ENCODE measurements at regions not wholly inside any gene's neighbourhood (a gene's known extent, or its start where the extent isn't known, plus 50 kb on each side); places are given as distances from the start of the nearest gene placed in this dataset.

GRCh38 chr14:89625731-89626232 lies 208.7 kb upstream of the FOXN3 start:
- no peaks in the 10 kb centered on the region for H3K36me3 ChIP-seq (ENCODE audit: insufficient read depth, low read length)
- no peak overlapping the region for H3K4me3 ChIP-seq (ENCODE audit: low read length)
- no peak overlapping the region for H3K9ac ChIP-seq (ENCODE audit: low read depth, low read length)
- H3K4me1 ChIP-seq (ENCODE audit: insufficient read depth, low read length), result peaks cover 18% of the 10 kb centered on the region
- no peaks in the 10 kb centered on the region for H3K9me3 ChIP-seq (ENCODE audit: insufficient read depth, low read depth, low read length)
- WGBS, result 96% methylated on average over 9 of the region's 9 CpGs
- H3K27me3 ChIP-seq (ENCODE audit: insufficient read depth, low read length), result peaks cover 2% of the 10 kb centered on the region; the same call in 1 of the 2 replicates
- H3K27ac ChIP-seq (ENCODE audit: low read depth, low read length), result no peak overlapping the region

DNA sequence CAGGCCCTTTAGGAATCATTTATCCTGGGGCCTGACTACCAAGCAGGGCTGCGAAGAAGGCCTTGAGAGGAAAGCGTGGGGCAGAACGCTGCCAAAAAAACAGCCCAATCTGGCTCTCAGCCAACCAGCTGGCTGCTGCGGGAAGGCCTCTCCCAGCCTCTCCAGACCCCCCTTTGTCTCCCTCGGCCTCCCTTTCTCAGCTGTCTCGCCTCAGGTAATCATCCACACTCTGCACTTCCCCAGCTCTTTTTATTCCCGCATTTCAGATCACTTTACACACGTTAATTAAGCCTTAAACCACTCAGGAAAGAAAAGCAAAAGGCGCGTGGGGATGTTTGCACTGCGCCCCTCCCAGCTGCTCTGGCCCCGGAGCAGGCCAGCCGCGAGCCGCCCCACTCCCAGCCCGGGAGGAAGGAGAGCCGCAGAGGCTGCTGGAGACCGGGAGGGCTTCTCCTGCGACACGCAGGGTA lies 208.2 kb upstream of the FOXN3 start:
- no peaks in the 10 kb centered on the region for H3K9me3 ChIP-seq (ENCODE audit: insufficient read depth, low read depth, low read length)
- H3K36me3 ChIP-seq (ENCODE audit: insufficient read depth, low read length), result no peaks in the 10 kb centered on the region
- H3K4me1 ChIP-seq (ENCODE audit: insufficient read depth, low read length), result peaks cover 18% of the 10 kb centered on the region
- no peak overlapping the region for H3K9ac ChIP-seq (ENCODE audit: low read depth, low read length)
- H3K4me3 ChIP-seq (ENCODE audit: low read length), result no peak overlapping the region
- peaks cover 2% of the 10 kb centered on the region; the same call in 1 of the 2 replicates for H3K27me3 ChIP-seq (ENCODE audit: insufficient read depth, low read length)
- no peak overlapping the region for H3K27ac ChIP-seq (ENCODE audit: low read depth, low read length)
- 80% methylated on average over 20 of the region's 20 CpGs for WGBS

GRCh38 chr14:89624500-89625156 lies 207.6 kb upstream of the FOXN3 start:
- Histone ChIP-seq H3K9ac (ENCODE audit: low read depth, low read length) (no peak overlapping the region), H3K36me3 (ENCODE audit: insufficient read depth, low read length) (no peaks in the 10 kb centered on the region), H3K27me3 (ENCODE audit: insufficient read depth, low read length) (peaks cover 5% of the 10 kb centered on the region; the same call in 1 of the 2 replicates), H3K4me1 (ENCODE audit: insufficient read depth, low read length) (peaks cover 23% of the 10 kb centered on the region), H3K4me3 (ENCODE audit: low read length) (no peak overlapping the region), H3K9me3 (ENCODE audit: insufficient read depth, low read depth, low read length) (no peaks in the 10 kb centered on the region), H3K27ac (ENCODE audit: low read depth, low read length) (no peak overlapping the region)
- 90% methylated on average over 15 of the region's 15 CpGs for WGBS

DNA sequence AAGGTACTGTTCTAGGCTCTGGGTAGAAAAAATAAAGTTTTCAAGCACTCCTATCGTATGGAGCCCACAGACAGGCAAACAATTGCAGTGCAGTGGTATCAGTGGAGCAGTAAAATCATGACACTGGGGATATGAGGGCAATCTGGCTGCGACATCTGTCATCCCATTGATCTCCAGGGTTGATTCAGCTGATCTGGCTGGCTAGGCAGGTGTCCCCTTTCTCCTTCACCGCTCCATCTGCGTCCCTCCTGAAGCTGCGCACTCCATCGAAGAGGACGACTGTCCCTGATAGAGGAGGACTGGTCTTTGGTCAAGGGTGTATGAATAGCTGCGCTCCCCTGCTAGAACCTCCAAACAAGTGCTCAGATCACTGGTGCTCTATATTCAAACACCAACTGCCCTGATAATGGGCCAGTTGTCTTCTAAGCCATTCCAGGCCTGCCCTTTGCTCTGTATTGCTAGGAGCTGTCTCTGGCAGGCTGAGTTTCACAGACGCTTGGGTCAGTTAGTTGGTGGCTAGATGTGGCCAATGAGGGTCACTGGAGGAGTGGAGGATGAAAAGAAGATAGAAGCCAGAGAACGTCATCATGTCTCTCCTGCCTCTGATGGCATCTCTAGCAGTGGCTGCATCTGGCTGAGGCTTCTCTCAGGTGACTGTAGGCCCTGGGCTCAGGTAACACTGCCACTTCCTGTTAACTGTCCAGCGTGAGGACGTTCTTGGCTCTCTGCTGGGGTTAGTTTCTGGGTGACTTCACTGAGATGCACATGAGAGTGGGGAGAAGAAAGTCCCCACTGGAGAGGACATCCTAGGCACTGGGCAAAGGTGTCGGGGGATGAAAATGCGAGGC lies 205.0 kb upstream of the FOXN3 start:
- Histone ChIP-seq H3K4me1 (ENCODE audit: insufficient read depth, low read length) (peaks cover 23% of the 10 kb centered on the region), H3K9me3 (ENCODE audit: insufficient read depth, low read depth, low read length) (no peaks in the 10 kb centered on the region), H3K27ac (ENCODE audit: low read depth, low read length) (no peak overlapping the region), H3K36me3 (ENCODE audit: insufficient read depth, low read length) (no peaks in the 10 kb centered on the region), H3K9ac (ENCODE audit: low read depth, low read length) (no peak overlapping the region), H3K4me3 (ENCODE audit: low read length) (no peak overlapping the region), H3K27me3 (ENCODE audit: insufficient read depth, low read length) (peaks cover 5% of the 10 kb centered on the region; the same call in 1 of the 2 replicates)
- 95% methylated on average over 14 of the region's 14 CpGs for WGBS

DNA sequence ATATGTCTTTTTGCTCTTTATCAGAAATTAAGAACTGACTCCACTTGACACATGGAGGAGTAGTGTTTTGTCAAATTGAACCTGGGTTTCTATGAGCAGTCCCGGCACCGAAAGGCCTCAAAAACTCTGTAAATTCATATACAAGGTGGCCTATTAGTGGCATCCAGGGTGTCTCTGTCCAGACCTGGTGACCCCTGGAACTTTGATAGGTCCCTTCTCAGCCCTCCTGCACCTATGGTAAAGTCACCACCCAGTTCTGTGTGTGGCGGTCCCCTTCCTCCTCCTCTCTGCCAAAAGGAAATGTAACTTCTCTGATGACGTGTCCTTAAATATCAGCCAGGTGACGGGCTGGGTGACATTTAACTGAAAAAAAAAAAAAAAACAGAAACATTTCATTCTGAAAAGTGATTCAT lies 204.0 kb upstream of the FOXN3 start:
- H3K36me3 ChIP-seq (ENCODE audit: insufficient read depth, low read length), result no peaks in the 10 kb centered on the region
- no peak overlapping the region for H3K4me3 ChIP-seq (ENCODE audit: low read length)
- WGBS, result 93% methylated on average over 5 of the region's 5 CpGs
- peaks cover 32% of the 10 kb centered on the region for H3K4me1 ChIP-seq (ENCODE audit: insufficient read depth, low read length)
- H3K9ac ChIP-seq (ENCODE audit: low read depth, low read length), result no peak overlapping the region
- no peaks in the 10 kb centered on the region for H3K9me3 ChIP-seq (ENCODE audit: insufficient read depth, low read depth, low read length)
- no peak overlapping the region for H3K27ac ChIP-seq (ENCODE audit: low read depth, low read length)
- peaks cover 5% of the 10 kb centered on the region; the same call in 1 of the 2 replicates for H3K27me3 ChIP-seq (ENCODE audit: insufficient read depth, low read length)

DNA sequence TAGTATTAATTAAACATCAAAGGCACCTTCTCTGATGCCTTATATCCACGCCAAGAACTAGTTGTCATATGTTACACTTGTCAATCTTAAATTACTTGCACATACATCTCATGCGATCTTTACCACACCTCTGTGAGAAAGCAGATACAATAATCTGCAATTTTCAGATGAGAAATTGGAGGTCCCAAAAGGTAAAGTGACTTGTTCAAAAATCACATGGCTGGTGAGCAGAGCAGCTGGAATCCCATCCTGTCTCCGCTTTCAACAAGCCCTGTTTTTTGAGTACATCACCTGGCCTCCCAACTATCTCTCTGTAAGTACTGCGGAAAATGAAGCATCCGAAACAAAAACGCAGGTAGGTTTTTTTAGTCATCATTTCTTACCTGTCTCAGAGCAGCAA lies 203.4 kb upstream of the FOXN3 start:
- H3K27me3 ChIP-seq (ENCODE audit: insufficient read depth, low read length), result peaks cover 5% of the 10 kb centered on the region; the same call in 1 of the 2 replicates
- no peaks in the 10 kb centered on the region for H3K36me3 ChIP-seq (ENCODE audit: insufficient read depth, low read length)
- WGBS, result 81% methylated on average over 6 of the region's 6 CpGs
- H3K4me3 ChIP-seq (ENCODE audit: low read length), result no peak overlapping the region
- no peak overlapping the region for H3K9ac ChIP-seq (ENCODE audit: low read depth, low read length)
- peak overlapping the region; percentile 97; the same call in 1 of the 2 replicates for H3K27ac ChIP-seq (ENCODE audit: low read depth, low read length)
- peaks cover 38% of the 10 kb centered on the region for H3K4me1 ChIP-seq (ENCODE audit: insufficient read depth, low read length)
- H3K9me3 ChIP-seq (ENCODE audit: insufficient read depth, low read depth, low read length), result no peaks in the 10 kb centered on the region

GRCh38 chr14:89619596-89619995 lies 202.6 kb upstream of the FOXN3 start:
- H3K27me3 ChIP-seq (ENCODE audit: insufficient read depth, low read length), result peaks cover 5% of the 10 kb centered on the region; the same call in 1 of the 2 replicates
- WGBS, result 0% methylated on average over 2 of the region's 4 CpGs
- H3K36me3 ChIP-seq (ENCODE audit: insufficient read depth, low read length), result no peaks in the 10 kb centered on the region
- no peaks in the 10 kb centered on the region for H3K9me3 ChIP-seq (ENCODE audit: insufficient read depth, low read depth, low read length)
- H3K4me3 ChIP-seq (ENCODE audit: low read length), result peak overlapping the region; percentile 89
- H3K4me1 ChIP-seq (ENCODE audit: insufficient read depth, low read length), result peaks cover 46% of the 10 kb centered on the region
- peak overlapping the region; percentile 83 for H3K9ac ChIP-seq (ENCODE audit: low read depth, low read length)
- peak overlapping the region; percentile 97 for H3K27ac ChIP-seq (ENCODE audit: low read depth, low read length)

- peak overlapping the region; percentile 97; the same call in 1 of the 2 replicates for H3K27ac ChIP-seq (ENCODE audit: low read depth, low read length)
- peaks cover 5% of the 10 kb centered on the region; the same call in 1 of the 2 replicates for H3K27me3 ChIP-seq (ENCODE audit: insufficient read depth, low read length)
- no peaks in the 10 kb centered on the region for H3K9me3 ChIP-seq (ENCODE audit: insufficient read depth, low read depth, low read length)
- peak overlapping the region; percentile 89 for H3K4me3 ChIP-seq (ENCODE audit: low read length)
- peaks cover 52% of the 10 kb centered on the region for H3K4me1 ChIP-seq (ENCODE audit: insufficient read depth, low read length)
- H3K36me3 ChIP-seq (ENCODE audit: insufficient read depth, low read length), result no peaks in the 10 kb centered on the region
- peak overlapping the region; percentile 83 for H3K9ac ChIP-seq (ENCODE audit: low read depth, low read length)
- under 1% methylated on average over 66 of the region's 66 CpGs for WGBS
Measured at GRCh38 chr14:89618811-89619551, 201.9 kb upstream of the FOXN3 start.

DNA sequence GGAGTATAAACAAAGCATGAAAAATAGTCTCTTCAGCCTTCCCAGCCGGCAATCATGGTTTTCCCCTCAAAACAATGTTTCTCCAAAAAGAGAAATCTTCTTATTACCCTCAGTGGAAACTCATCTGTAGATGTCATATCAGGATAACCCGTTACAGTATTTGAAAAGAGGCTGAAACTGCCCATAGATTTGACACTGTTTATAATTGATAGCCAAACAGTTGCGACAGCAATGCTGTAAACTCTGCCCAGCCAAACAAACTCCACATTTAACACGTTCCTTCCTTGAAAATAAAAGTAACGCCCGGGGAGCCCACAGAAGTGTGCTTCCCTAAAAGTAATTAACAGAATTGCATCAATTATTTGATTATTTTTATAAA lies 201.3 kb upstream of the FOXN3 start:
- WGBS, result under 1% methylated on average over 6 of the region's 6 CpGs
- Histone ChIP-seq H3K27ac (ENCODE audit: low read depth, low read length) (peak overlapping the region; percentile 97; the same call in 1 of the 2 replicates), H3K27me3 (ENCODE audit: insufficient read depth, low read length) (peaks cover 5% of the 10 kb centered on the region; the same call in 1 of the 2 replicates), H3K36me3 (ENCODE audit: insufficient read depth, low read length) (no peaks in the 10 kb centered on the region), H3K4me1 (ENCODE audit: insufficient read depth, low read length) (peaks cover 59% of the 10 kb centered on the region), H3K4me3 (ENCODE audit: low read length) (peak overlapping the region; percentile 89), H3K9ac (ENCODE audit: low read depth, low read length) (peak overlapping the region; percentile 83), H3K9me3 (ENCODE audit: insufficient read depth, low read depth, low read length) (no peaks in the 10 kb centered on the region)

- Histone ChIP-seq H3K27ac (ENCODE audit: low read depth, low read length) (peak overlapping the region; percentile 97; the same call in 1 of the 2 replicates), H3K9me3 (ENCODE audit: insufficient read depth, low read depth, low read length) (no peaks in the 10 kb centered on the region), H3K4me3 (ENCODE audit: low read length) (peak overlapping the region; percentile 89), H3K9ac (ENCODE audit: low read depth, low read length) (peak overlapping the region; percentile 83), H3K4me1 (ENCODE audit: insufficient read depth, low read length) (peaks cover 63% of the 10 kb centered on the region), H3K36me3 (ENCODE audit: insufficient read depth, low read length) (no peaks in the 10 kb centered on the region), H3K27me3 (ENCODE audit: insufficient read depth, low read length) (peaks cover 5% of the 10 kb centered on the region; the same call in 1 of the 2 replicates)
- WGBS, result 8% methylated on average over 20 of the region's 20 CpGs
Measured at GRCh38 chr14:89617481-89618329, 200.7 kb upstream of the FOXN3 start.

Data from HUES64 (cell line).